ENCODE measurements at regions not wholly inside any gene's neighbourhood (a gene's known extent, or its start where the extent isn't known, plus 50 kb on each side); places are given as distances from the start of the nearest gene placed in this dataset.

- H3T11ph ChIP-seq (ENCODE audit: low read length) = no peak overlapping the region
- H3K9me3 ChIP-seq (ENCODE audit: control insufficient read depth, low read depth, low read length) = no peaks in the 10 kb centered on the region
- no peak overlapping the region for H3K14ac ChIP-seq (ENCODE audit: insufficient read depth, low read length)
- H4K8ac ChIP-seq (replicated peaks; ENCODE audit: insufficient read length, low read depth, low read length) = no peak overlapping the region
- H3K79me1 ChIP-seq (ENCODE audit: insufficient read depth, low read depth, low read length, poor library complexity, severe bottlenecking) = no peaks in the 10 kb centered on the region
- H3K27ac Mint-ChIP-seq = no peak overlapping the region
- no peak for DNase-seq
- H4K5ac ChIP-seq (ENCODE audit: insufficient read length, low read depth, low read length) = no peak overlapping the region
- no peak overlapping the region for H2AK5ac ChIP-seq (ENCODE audit: insufficient read length, low read length)
- no peaks in the 10 kb centered on the region for H4K20me1 ChIP-seq (ENCODE audit: control insufficient read depth, insufficient read depth, insufficient read length)
- H3K4me3 Mint-ChIP-seq = no peak overlapping the region
- no peaks in the 10 kb centered on the region for H3K79me2 ChIP-seq (ENCODE audit: insufficient read depth, low read length)
- no peak overlapping the region for H2BK20ac ChIP-seq (ENCODE audit: low read depth, low read length, poor library complexity, severe bottlenecking)
- no peaks in the 10 kb centered on the region for H3K4me1 ChIP-seq (ENCODE audit: insufficient read depth, low read length)
- H2BK120ac ChIP-seq (ENCODE audit: low read depth, low read length, poor library complexity, severe bottlenecking) = no peak overlapping the region
- no peaks in the 10 kb centered on the region for H3K23me2 ChIP-seq (ENCODE audit: insufficient read length, low read depth, low read length, poor library complexity, severe bottlenecking)
- TF ChIP-seq CTCF (conservative IDR thresholded peaks at IDR 0.05) = no peak
- H3K27me3 Mint-ChIP-seq (ENCODE audit: low read depth) = peaks cover 5% of the 10 kb centered on the region
- no peaks in the 10 kb centered on the region for H3K9me3 Mint-ChIP-seq
- no peak overlapping the region for H3K4ac ChIP-seq (ENCODE audit: low read depth, low read length)
- H3K18ac ChIP-seq (ENCODE audit: insufficient read length, low read depth, low read length) = no peak overlapping the region
- H2BK15ac ChIP-seq (ENCODE audit: low read depth, low read length) = no peak overlapping the region
- peaks cover 3% of the 10 kb centered on the region in 2 experiments for H3K4me1 Mint-ChIP-seq
- H3K27ac ChIP-seq (ENCODE audit: insufficient read length, low read depth, low read length) = no peak overlapping the region
- H2BK12ac ChIP-seq (ENCODE audit: insufficient read length, low read depth, low read length) = no peak overlapping the region
- H3K56ac ChIP-seq (ENCODE audit: insufficient read length, low read depth, low read length) = no peak overlapping the region
- WGBS (ENCODE audit: extremely low coverage, insufficient read length, low lambda C conversion rate) = no CpG with 5 or more reads among the region's 6 CpGs
- H3K9ac ChIP-seq (ENCODE audit: extremely low read depth, insufficient read length, low read length) = no peak overlapping the region
- no peak overlapping the region for H3K4me2 ChIP-seq (ENCODE audit: insufficient read depth, insufficient read length, low read length)
- no peak overlapping the region for H2AFZ ChIP-seq (ENCODE audit: low read length)
- H3K27me3 ChIP-seq (ENCODE audit: insufficient read depth, low read length) = no peaks in the 10 kb centered on the region
- H3K23ac ChIP-seq (ENCODE audit: insufficient read length, low read depth, low read length) = no peak overlapping the region
- H3K36me3 Mint-ChIP-seq (ENCODE audit: insufficient read depth in 1 of 3, low read depth in 3 of 3) = no peaks in the 10 kb centered on the region
- H4K91ac ChIP-seq (ENCODE audit: insufficient read length, low read depth, low read length) = no peak overlapping the region
- H2BK5ac ChIP-seq (ENCODE audit: insufficient read length, low read length) = no peak overlapping the region
Measured at GRCh38 chr5:148725675-148726074, 71.3 kb upstream of the HTR4 start.

All from H9 (cell line).